Thoracic aorta (tissue), 2 donors: ENCODE measurements at regions not wholly inside any gene's neighbourhood (a gene's known extent, or its start where the extent isn't known, plus 50 kb on each side); places are given as distances from the start of the nearest gene placed in this dataset.
"Not testable (repeated sequence)": the region's sequence is repeated elsewhere in the genome, so short reads cannot be mapped to it uniquely, and the experiment has no call there.

Source experiments
- ATAC-seq: fragments of 150-250 bp; one replicate; pipeline ENCODE4 v1.8.0; 2017; ENCODE audit warnings: low read depth; ENCODE audit not compliant: insufficient number of reproducible peaks, low FRiP score
- DNase-seq: peaks from one replicate; pipeline ENCODE4 v3.0.0-alpha.2; 2020; ENCODE audit warnings: low spot score
- H3K27ac ChIP-seq, 2 donors: fragments of 200-600 bp; sonication (generic); 1 replicate in 1 of 2; 2 replicates in 1 of 2; pipeline ENCODE4 v1.5.1; 2016; ENCODE audit warnings: mild to moderate bottlenecking in 2 of 2, moderate library complexity in 2 of 2
- H3K27me3 ChIP-seq: fragments of 200-600 bp; sonication (generic); replicated peaks from 2 replicates; pipeline ENCODE4 v1.6.0; 2016; ENCODE audit warnings: mild to moderate bottlenecking; ENCODE audit not compliant: insufficient read depth
- H3K36me3 ChIP-seq: fragments of 200-600 bp; sonication (generic); one replicate; pipeline ENCODE4 v1.5.1; 2016
- H3K4me1 ChIP-seq, 2 donors: fragments of 200-600 bp; sonication (generic); 1 replicate in 1 of 2; 2 replicates in 1 of 2; pipeline versions ENCODE4 v1.5.1 to v1.6.0; 2016; ENCODE audit warnings: low read depth in 2 of 2, mild to moderate bottlenecking in 1 of 2; ENCODE audit not compliant: control insufficient read depth in 1 of 2
- H3K4me3 ChIP-seq: fragments of 200-600 bp; sonication (generic); 2 replicates; pipeline ENCODE4 v1.5.1; 2016; ENCODE audit warnings: mild to moderate bottlenecking
- H3K9me3 ChIP-seq: fragments of 200-600 bp; sonication (generic); 2 replicates; pipeline ENCODE4 v1.5.1; 2016
- TF ChIP-seq, protein P1 (sequence below): fragments of 200-600 bp; sonication (generic); IDR thresholded peaks from one replicate; pipeline ENCODE4 v1.5.1; 2019; ENCODE audit warnings: antibody characterized with exemption

DNA sequence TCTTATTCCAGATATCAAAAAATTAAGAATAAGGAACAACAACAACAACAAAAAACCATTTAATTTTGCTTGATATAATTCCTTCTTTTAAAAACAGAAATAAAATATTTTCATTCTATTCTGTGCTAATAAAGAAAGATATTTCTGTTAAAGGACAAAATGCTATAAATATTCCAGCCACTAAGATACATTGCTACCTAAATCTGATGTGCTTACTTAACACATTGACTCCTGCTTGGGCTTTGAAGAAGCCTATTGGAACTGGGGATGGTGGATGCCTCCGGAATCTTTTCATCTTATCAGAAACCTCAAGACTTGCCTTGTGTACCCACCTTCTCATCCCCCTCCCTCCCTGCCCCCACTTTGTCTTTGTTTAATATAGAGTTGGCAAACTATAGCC lies 320.2 kb downstream of the MEX3B start:
- no peak overlapping the region for H3K27ac ChIP-seq
- TF ChIP-seq, protein P1, sequence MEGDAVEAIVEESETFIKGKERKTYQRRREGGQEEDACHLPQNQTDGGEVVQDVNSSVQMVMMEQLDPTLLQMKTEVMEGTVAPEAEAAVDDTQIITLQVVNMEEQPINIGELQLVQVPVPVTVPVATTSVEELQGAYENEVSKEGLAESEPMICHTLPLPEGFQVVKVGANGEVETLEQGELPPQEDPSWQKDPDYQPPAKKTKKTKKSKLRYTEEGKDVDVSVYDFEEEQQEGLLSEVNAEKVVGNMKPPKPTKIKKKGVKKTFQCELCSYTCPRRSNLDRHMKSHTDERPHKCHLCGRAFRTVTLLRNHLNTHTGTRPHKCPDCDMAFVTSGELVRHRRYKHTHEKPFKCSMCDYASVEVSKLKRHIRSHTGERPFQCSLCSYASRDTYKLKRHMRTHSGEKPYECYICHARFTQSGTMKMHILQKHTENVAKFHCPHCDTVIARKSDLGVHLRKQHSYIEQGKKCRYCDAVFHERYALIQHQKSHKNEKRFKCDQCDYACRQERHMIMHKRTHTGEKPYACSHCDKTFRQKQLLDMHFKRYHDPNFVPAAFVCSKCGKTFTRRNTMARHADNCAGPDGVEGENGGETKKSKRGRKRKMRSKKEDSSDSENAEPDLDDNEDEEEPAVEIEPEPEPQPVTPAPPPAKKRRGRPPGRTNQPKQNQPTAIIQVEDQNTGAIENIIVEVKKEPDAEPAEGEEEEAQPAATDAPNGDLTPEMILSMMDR: no peak
- H3K9me3 ChIP-seq: no peaks in the 10 kb centered on the region
- H3K4me3 ChIP-seq: no peak overlapping the region
- DNase-seq (no peak), ATAC-seq (no peak)
- H3K27me3 ChIP-seq: no peaks in the 10 kb centered on the region
- H3K4me1 ChIP-seq: no peaks in the 10 kb centered on the region
- H3K36me3 ChIP-seq: no peaks in the 10 kb centered on the region

DNA sequence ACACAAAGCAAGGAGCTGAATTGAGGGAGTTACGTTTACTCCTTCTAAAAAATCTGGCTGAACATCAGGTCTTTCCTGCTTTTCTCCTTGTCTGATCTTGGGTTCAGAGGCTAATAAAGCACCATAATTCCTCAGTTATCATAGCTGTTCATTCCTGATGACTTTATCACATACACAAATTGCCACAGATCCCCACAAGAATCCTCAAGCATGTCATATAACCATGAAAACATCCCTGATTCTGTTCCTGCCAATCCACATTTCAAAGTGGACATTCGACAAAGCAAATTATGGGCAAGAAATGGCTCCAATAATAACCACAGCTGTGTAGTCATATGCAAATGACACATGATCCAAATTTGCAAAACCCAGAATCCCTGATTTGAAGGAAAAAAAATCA lies 321.3 kb downstream of the MEX3B start:
- TF ChIP-seq, protein P1: no peak
- H3K9me3 ChIP-seq: no peaks in the 10 kb centered on the region
- H3K27ac ChIP-seq: no peak overlapping the region
- H3K4me1 ChIP-seq: no peaks in the 10 kb centered on the region
- DNase-seq (no peak), ATAC-seq (no peak)
- H3K4me3 ChIP-seq: no peak overlapping the region
- no peaks in the 10 kb centered on the region for H3K27me3 ChIP-seq
- H3K36me3 ChIP-seq: no peaks in the 10 kb centered on the region

DNA sequence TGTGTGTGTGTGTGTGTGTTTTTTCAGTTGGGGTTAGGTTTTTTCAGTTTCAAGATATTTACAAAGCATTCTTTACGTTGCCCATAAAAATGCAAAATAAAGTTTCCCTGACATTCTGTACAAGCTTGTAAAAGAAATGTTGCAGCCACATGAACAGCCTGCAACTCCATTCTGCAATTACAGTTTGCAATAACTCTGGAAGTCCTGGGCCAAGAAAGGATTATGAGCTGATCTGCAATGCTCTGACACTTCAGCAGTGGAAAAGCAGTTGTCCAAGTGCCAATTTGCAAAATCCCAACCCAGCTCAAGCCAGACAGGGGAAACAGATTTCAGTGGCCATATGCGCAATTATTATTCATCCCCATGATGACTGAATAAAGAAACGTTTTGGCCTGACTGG lies 322.1 kb downstream of the MEX3B start:
- Histone ChIP-seq H3K27ac (no peak overlapping the region), H3K9me3 (no peaks in the 10 kb centered on the region), H3K27me3 (no peaks in the 10 kb centered on the region), H3K4me3 (no peak overlapping the region), H3K4me1 (no peaks in the 10 kb centered on the region), H3K36me3 (no peaks in the 10 kb centered on the region)
- ATAC-seq (no peak), DNase-seq (no peak)
- TF ChIP-seq, protein P1: no peak

DNA sequence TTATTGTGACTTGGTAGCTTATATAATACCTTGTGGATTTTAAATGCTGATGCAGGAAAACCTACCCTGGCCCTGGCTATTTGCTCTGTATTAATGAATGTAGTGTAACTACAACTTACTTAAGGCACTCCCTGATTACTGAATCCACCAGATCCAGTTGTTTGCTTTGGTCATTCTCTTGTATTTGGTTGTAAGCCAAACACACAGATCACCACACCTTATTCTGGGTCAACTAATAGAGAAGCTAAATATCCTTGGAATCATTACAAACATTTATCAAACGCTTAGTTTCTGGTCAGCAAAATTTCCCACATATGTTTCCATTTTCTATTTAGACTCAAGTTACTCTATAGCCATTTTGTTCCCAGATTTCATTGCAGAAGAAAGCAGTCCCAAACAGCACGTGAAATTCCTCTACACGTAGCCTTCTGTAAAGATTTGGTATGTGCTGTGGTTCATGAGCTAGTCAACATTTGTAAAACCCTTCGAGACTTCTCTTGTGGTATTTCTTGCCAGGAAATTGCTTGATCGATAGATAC lies 322.6 kb downstream of the MEX3B start:
- TF ChIP-seq, protein P1: no peak
- Histone ChIP-seq H3K9me3 (no peaks in the 10 kb centered on the region), H3K4me3 (no peak overlapping the region), H3K36me3 (no peaks in the 10 kb centered on the region), H3K27ac (no peak overlapping the region), H3K27me3 (no peaks in the 10 kb centered on the region), H3K4me1 (no peaks in the 10 kb centered on the region)
- ATAC-seq (no peak), DNase-seq (no peak)

DNA sequence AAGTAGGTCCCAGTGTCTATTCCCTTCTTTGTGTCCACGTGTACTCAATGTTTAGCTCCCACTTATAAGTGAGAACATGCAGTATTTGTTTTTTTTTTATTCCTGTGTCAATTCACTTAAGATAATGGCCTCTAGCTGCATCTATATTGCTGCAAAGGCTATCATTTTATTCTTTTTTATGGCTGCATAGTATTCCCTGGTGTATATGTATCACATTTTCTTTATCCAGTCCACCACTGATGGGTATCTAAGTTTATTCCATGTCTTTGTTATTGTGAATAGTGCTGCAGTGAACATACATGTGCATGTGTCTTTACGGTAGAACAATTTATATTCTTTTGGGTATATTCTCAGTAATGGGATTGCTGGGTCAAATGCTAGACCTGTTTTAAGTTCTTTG lies 329.4 kb downstream of the MEX3B start:
- H3K36me3 ChIP-seq, H3K27ac ChIP-seq, H3K4me3 ChIP-seq, H3K27me3 ChIP-seq, H3K9me3 ChIP-seq, H3K4me1 ChIP-seq, DNase-seq, ATAC-seq: not testable (repeated sequence)

DNA sequence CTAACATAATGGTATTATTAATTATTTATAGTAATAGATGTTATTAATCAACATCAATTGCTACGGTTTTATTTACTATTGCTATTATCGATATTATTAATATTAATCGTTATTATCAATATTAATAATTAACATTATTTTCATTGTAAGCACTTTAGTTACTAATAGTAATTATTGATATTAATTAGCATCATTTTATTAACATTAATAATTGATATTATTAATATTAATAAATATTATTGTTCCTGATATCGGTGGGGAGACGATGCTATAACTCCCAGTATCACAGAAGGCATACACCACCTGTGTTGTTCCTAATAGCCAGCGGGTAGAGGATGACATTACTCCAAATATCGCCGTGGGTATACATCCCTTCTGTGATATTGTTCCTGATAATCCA lies 335.5 kb downstream of the MEX3B start:
- no peak for DNase-seq
- ATAC-seq: no peak
- no peak overlapping the region for H3K4me3 ChIP-seq
- no peaks in the 10 kb centered on the region for H3K9me3 ChIP-seq
- TF ChIP-seq, protein P1: no peak
- no peaks in the 10 kb centered on the region for H3K4me1 ChIP-seq
- no peaks in the 10 kb centered on the region for H3K27me3 ChIP-seq
- H3K27ac ChIP-seq: no peak overlapping the region
- H3K36me3 ChIP-seq: no peaks in the 10 kb centered on the region

DNA sequence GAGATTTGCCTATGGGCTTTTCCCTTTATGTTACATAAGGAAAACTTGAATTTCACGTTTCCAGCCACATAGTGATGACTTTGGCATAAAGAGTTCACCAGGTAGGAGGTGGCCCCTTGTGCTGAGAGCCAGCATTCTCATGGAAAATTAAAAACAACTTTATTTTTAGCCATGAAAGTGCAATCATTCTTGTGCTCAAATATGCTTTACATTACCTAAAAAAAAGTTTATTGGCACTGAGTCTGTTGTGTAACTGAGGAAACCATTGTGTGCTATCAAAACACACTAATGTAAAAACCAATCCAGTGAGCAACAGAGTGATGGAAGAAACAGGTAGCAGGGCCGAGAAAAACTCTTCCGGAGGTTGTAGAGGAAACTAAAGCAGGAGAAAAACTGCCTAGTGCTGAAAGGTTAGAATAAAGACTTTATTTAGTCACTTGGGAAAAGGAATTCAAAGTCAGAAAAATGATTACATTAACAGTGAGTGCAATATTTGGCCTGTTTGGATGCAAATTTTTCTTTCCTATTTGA lies 332.9 kb upstream of the TMC3 start:
- not testable (repeated sequence) for H3K9me3 ChIP-seq, H3K27me3 ChIP-seq, ATAC-seq, H3K4me1 ChIP-seq, H3K27ac ChIP-seq, H3K4me3 ChIP-seq, DNase-seq, H3K36me3 ChIP-seq

DNA sequence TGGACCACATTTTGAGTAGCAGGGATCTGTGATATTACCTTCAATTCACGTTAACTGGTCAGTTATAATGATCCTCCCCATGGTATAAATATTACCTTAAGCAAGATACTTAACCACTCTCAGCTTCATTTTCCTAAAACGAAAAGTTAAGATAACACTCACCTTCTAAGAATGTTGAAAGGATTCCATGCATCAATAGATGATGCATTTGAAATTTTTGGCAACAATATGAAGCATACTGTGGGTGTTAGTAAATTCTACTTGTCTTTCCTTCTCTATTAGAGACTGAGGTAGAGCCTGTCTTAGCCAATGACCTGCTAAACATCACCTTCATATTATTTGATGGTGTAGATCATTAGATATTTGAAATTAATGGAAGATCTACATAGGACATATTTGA lies 331.7 kb upstream of the TMC3 start:
- not testable (repeated sequence) for H3K27me3 ChIP-seq, H3K36me3 ChIP-seq, DNase-seq, H3K4me3 ChIP-seq, H3K4me1 ChIP-seq, H3K9me3 ChIP-seq, ATAC-seq, H3K27ac ChIP-seq
